Ascending aorta (tissue), 2 donors: ENCODE measurements at regions not wholly inside any gene's neighbourhood (a gene's known extent, or its start where the extent isn't known, plus 50 kb on each side); places are given as distances from the start of the nearest gene placed in this dataset.

Experiments used
- DNase-seq, 2 donors: peaks; one replicate each; pipeline ENCODE4 v3.0.0-alpha.2; 2019; ENCODE audit warnings: low spot score in 2 of 2
- H3K27ac ChIP-seq, 2 donors: fragments of 200-600 bp; sonication (generic); one replicate each; pipeline ENCODE4 v1.5.1; 2016 to 2017; ENCODE audit warnings: mild to moderate bottlenecking in 1 of 2
- H3K27me3 ChIP-seq: fragments of 200-600 bp; sonication (generic); one replicate; pipeline ENCODE4 v1.5.1; 2017
- H3K36me3 ChIP-seq, 2 donors: fragments of 200-600 bp; sonication (generic); one replicate each; pipeline ENCODE4 v1.5.1; 2016
- H3K4me1 ChIP-seq, 2 donors: fragments of 200-600 bp; sonication (generic); one replicate each; pipeline ENCODE4 v1.5.1; 2016 to 2017; ENCODE audit warnings: mild to moderate bottlenecking in 1 of 2
- H3K4me3 ChIP-seq, 2 donors: fragments of 200-600 bp; sonication (generic); one replicate each; pipeline ENCODE4 v1.5.1; 2016 to 2017; ENCODE audit warnings: mild to moderate bottlenecking in 1 of 2
- H3K9me3 ChIP-seq, 2 donors: fragments of 200-600 bp; sonication (generic); one replicate each; pipeline ENCODE4 v1.5.1; 2016
- CTCF ChIP-seq, 3 experiments: fragments of 200-600 bp in 2 of 3; fragments of 450-650 bp in 1 of 3; sonication (generic) in 2 of 3; IDR thresholded peaks; one replicate each; pipeline ENCODE4 v1.5.1; 2016 to 2019; ENCODE audit warnings: antibody characterized with exemption in 3 of 3, mild to moderate bottlenecking in 1 of 3, moderate library complexity in 1 of 3
- intact Hi-C: fragments of 100-400 bp; cut with DNase I; formaldehyde crosslinking; loops from one replicate; pipeline ENCODE4 v1.15.1; 2023

GRCh38 chr9:3161912-3162311 lies 318.0 kb upstream of the PUM3 start:
- Histone ChIP-seq H3K4me3 (no peak overlapping the region), H3K4me1 (no peaks in the 10 kb centered on the region), H3K27ac (no peak overlapping the region), H3K36me3 (no peaks in the 10 kb centered on the region), H3K27me3 (no peaks in the 10 kb centered on the region), H3K9me3 (peaks cover 0 to 3% of the 10 kb centered on the region in 2 donors)
- TF ChIP-seq CTCF (IDR thresholded peaks at IDR 0.05) = no peak
- DNase-seq = no peak
- intact Hi-C loops = no loop called here

GRCh38 chr9:3157011-3157410 lies 313.1 kb upstream of the PUM3 start:
- TF ChIP-seq CTCF (IDR thresholded peaks at IDR 0.05) = no peak
- Histone ChIP-seq H3K27ac (no peak overlapping the region), H3K4me3 (no peak overlapping the region), H3K9me3 (peaks cover 0 to 3% of the 10 kb centered on the region in 2 donors), H3K36me3 (no peaks in the 10 kb centered on the region), H3K4me1 (no peaks in the 10 kb centered on the region), H3K27me3 (no peaks in the 10 kb centered on the region)
- no peak for DNase-seq
- intact Hi-C loops = no loop called here

GRCh38 chr9:3151672-3152576 lies 308.0 kb upstream of the PUM3 start:
- no peak for DNase-seq
- intact Hi-C loops = no loop called here
- Histone ChIP-seq H3K36me3 (no peaks in the 10 kb centered on the region), H3K27me3 (no peaks in the 10 kb centered on the region), H3K9me3 (no peaks in the 10 kb centered on the region), H3K27ac (no peak overlapping the region), H3K4me3 (no peak overlapping the region), H3K4me1 (no peaks in the 10 kb centered on the region)
- TF ChIP-seq CTCF (IDR thresholded peaks at IDR 0.05) = no peak

GRCh38 chr9:3150074-3150473 lies 306.2 kb upstream of the PUM3 start:
- Histone ChIP-seq H3K27me3 (no peaks in the 10 kb centered on the region), H3K9me3 (no peaks in the 10 kb centered on the region), H3K36me3 (no peaks in the 10 kb centered on the region), H3K4me1 (no peaks in the 10 kb centered on the region), H3K27ac (no peak overlapping the region), H3K4me3 (no peak overlapping the region)
- intact Hi-C loops = no loop called here
- no peak for DNase-seq
- TF ChIP-seq CTCF (IDR thresholded peaks at IDR 0.05) = no peak

- TF ChIP-seq CTCF (IDR thresholded peaks at IDR 0.05) = no peak
- intact Hi-C loops = no loop called here
- Histone ChIP-seq H3K9me3 (no peaks in the 10 kb centered on the region), H3K4me1 (no peaks in the 10 kb centered on the region), H3K27me3 (no peaks in the 10 kb centered on the region), H3K36me3 (no peaks in the 10 kb centered on the region), H3K27ac (no peak overlapping the region), H3K4me3 (no peak overlapping the region)
- DNase-seq = no peak
These were observed 294.6 kb upstream of the PUM3 start for GRCh38 chr9:3138231-3139229.
